ENCODE measurements at regions not wholly inside any gene's neighbourhood (a gene's known extent, or its start where the extent isn't known, plus 50 kb on each side); places are given as distances from the start of the nearest gene placed in this dataset.

DNA sequence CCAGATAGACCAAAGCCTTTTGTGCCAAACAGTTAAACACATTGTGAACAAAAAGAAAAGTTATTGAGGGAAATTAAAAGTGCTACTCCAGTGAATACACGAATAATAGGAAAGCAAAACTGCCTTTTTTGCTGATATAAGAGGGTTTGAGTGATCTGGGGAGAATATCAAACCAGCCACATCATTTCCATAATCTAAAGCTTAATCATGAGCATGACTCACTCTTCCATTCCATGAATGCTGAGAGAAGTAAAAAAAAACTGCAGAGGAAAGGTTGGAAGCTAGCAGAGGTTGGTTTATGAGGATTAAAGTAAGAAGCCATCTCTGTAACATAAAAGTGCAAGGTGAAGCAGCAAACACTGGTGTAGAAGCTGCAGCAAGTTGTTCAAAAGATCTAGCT is 350.6 kb upstream of the NCAM2 start:
- TF ChIP-seq, protein P1, sequence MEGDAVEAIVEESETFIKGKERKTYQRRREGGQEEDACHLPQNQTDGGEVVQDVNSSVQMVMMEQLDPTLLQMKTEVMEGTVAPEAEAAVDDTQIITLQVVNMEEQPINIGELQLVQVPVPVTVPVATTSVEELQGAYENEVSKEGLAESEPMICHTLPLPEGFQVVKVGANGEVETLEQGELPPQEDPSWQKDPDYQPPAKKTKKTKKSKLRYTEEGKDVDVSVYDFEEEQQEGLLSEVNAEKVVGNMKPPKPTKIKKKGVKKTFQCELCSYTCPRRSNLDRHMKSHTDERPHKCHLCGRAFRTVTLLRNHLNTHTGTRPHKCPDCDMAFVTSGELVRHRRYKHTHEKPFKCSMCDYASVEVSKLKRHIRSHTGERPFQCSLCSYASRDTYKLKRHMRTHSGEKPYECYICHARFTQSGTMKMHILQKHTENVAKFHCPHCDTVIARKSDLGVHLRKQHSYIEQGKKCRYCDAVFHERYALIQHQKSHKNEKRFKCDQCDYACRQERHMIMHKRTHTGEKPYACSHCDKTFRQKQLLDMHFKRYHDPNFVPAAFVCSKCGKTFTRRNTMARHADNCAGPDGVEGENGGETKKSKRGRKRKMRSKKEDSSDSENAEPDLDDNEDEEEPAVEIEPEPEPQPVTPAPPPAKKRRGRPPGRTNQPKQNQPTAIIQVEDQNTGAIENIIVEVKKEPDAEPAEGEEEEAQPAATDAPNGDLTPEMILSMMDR (IDR thresholded peaks at IDR 0.05; ENCODE audit: borderline replicate concordance, extremely low read depth, low read length, poor library complexity, severe bottlenecking), result no peak
- no peak for TF ChIP-seq EZH2 (IDR thresholded peaks at IDR 0.05; ENCODE audit: borderline replicate concordance, low read depth, low read length, severe bottlenecking)

Data from DND-41 (cell line).